Activated CD4-positive, alpha-beta T cell treated with anti-CD3 and anti-CD28 coated beads, Interleukin-2, amount 10 ng/mL, durations not matched to agents 24 days and 14 days (primary cell): ENCODE measurements at regions not wholly inside any gene's neighbourhood (a gene's known extent, or its start where the extent isn't known, plus 50 kb on each side); places are given as distances from the start of the nearest gene placed in this dataset.
"Not testable (repeated sequence)": the region's sequence is repeated elsewhere in the genome, so short reads cannot be mapped to it uniquely, and the experiment has no call there.

Experiments
- DNase-seq: peaks from one replicate; pipeline ENCODE4 v3.0.0; 2022
- H3K27ac Mint-ChIP-seq: one replicate; pipeline ENCODE4 v1.8.0; 2022; ENCODE audit warnings: mild to moderate bottlenecking, mixed read lengths
- H3K27me3 Mint-ChIP-seq: one replicate; pipeline ENCODE4 v1.8.0; 2022; ENCODE audit warnings: mixed read lengths
- H3K36me3 Mint-ChIP-seq: one replicate; pipeline ENCODE4 v1.8.0; 2022; ENCODE audit warnings: low read depth, mild to moderate bottlenecking, mixed read lengths
- H3K4me1 Mint-ChIP-seq: one replicate; pipeline ENCODE4 v1.8.0; 2021; ENCODE audit warnings: mixed read lengths
- H3K4me3 Mint-ChIP-seq: one replicate; pipeline ENCODE4 v1.8.0; 2022; ENCODE audit warnings: mild to moderate bottlenecking, moderate library complexity, mixed read lengths
- H3K9me3 Mint-ChIP-seq: one replicate; pipeline ENCODE4 v1.8.0; 2021; ENCODE audit warnings: mixed read lengths
- intact Hi-C: fragments of 100-400 bp; cut with micrococcal nuclease; formaldehyde crosslinking; loops from one replicate; pipeline ENCODE4 v1.15.1; 2023

DNA sequence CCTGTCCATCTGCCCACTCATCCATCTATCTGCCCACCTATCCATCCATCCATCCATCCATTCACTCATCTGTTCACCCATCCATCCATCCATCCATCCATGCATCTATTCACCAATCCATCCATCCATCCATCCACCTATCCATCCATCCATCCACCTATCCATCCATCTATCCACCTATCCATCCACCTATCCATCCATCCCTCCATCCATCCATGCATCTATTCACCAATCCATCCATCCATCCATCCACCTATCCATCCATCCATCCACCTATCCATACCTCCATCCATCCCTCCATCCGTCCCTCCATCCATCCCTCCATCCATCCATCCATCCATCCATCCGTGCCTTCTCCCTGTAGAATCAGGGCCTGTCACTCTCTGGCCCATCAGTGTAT, 341.9 kb upstream of the CDH5 start:
- intact Hi-C loops, H3K4me1 Mint-ChIP-seq, H3K27me3 Mint-ChIP-seq, H3K36me3 Mint-ChIP-seq, H3K27ac Mint-ChIP-seq, H3K4me3 Mint-ChIP-seq, DNase-seq: not testable (repeated sequence)
- peaks cover 12% of the 10 kb centered on the region for H3K9me3 Mint-ChIP-seq

DNA sequence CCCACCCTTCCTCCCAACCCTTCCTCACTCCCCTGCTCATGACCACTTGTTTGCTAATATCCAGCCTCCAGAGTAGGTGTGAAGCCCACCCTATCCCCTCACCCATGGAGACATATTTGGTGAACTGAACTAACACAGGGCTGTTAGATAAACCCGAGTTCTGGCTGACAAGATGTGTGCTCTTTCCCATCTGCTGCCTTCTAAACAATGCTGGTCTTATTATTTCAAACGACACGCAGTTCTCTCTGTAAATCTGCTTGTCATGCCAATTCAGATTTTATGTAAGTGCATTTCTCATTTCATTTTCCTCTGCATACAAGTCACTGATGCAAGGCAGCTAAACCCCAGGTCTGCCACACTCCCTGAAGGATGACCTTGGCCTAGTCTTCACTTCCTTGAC, 343.0 kb upstream of the CDH5 start:
- no peak overlapping the region for H3K4me3 Mint-ChIP-seq
- DNase-seq: no peak
- no peaks in the 10 kb centered on the region for H3K36me3 Mint-ChIP-seq
- no peaks in the 10 kb centered on the region for H3K4me1 Mint-ChIP-seq
- H3K9me3 Mint-ChIP-seq: peaks cover 12% of the 10 kb centered on the region
- no peak overlapping the region for H3K27ac Mint-ChIP-seq
- H3K27me3 Mint-ChIP-seq: no peaks in the 10 kb centered on the region
- intact Hi-C loops: no loop called here

DNA sequence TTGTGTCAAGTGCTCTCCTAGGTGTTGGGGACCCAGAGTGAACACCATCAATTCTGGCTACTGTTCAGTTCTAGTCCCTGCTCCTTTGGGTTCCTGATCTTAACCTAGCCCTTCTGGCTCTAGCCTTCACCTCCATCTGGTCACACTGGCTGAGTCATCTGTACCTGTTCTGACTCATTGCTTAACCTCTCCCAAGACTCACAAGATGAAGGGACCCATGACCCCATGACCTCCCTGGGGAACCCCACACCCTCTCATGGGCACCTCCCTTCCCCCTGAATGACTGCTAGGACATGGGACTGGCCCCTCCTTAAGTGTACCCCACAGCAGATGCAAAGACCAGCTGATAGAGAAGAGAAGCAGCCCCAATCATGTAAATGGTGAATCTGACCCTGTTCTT, 345.8 kb upstream of the CDH5 start:
- H3K4me1 Mint-ChIP-seq: no peaks in the 10 kb centered on the region
- no peaks in the 10 kb centered on the region for H3K27me3 Mint-ChIP-seq
- H3K27ac Mint-ChIP-seq: no peak overlapping the region
- H3K36me3 Mint-ChIP-seq: no peaks in the 10 kb centered on the region
- no peak for DNase-seq
- peaks cover 12% of the 10 kb centered on the region for H3K9me3 Mint-ChIP-seq
- no peak overlapping the region for H3K4me3 Mint-ChIP-seq
- intact Hi-C loops: no loop called here

DNA sequence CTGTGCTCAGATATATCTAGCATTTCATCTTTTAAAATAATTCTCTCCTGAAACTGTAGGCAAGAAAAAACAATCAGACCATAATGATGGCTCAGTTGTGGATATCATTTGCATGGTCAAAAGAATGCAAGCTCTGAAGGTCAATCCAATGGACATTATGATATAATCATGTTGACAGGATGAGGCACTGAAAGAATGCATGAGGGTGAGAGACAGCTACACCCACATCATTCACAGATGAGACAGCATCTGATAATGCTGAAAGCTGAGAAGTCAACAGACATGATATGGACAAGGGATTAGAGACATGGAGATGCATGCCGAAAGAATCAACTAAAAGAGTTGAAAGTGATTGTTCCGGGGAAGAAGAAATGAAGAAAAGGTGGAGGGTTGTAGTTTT, 346.4 kb upstream of the CDH5 start:
- H3K36me3 Mint-ChIP-seq: no peaks in the 10 kb centered on the region
- no peak for DNase-seq
- H3K4me3 Mint-ChIP-seq: no peak overlapping the region
- no peaks in the 10 kb centered on the region for H3K27me3 Mint-ChIP-seq
- H3K4me1 Mint-ChIP-seq: no peaks in the 10 kb centered on the region
- peaks cover 11% of the 10 kb centered on the region for H3K9me3 Mint-ChIP-seq
- no peak overlapping the region for H3K27ac Mint-ChIP-seq
- intact Hi-C loops: no loop called here

DNA sequence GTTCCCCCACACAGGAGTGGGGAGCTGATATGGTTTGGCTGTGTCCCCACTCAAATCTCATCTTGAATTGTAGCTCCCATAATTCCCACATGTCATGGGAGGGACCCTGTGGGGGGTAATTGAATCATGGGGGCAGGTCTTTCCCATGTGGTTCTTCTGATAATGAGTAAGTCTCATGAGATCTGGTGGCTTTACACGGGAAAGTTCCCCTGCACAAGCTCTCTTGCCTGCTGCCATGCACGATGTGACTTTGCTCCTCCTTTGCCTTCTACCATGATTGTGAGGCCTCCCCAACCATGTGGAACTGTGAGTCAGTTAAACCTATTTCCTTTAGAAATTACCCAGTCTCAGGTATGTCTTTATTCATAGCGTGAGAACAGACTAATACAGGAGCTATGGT, 347.0 kb upstream of the CDH5 start:
- H3K27me3 Mint-ChIP-seq, H3K9me3 Mint-ChIP-seq, DNase-seq, H3K4me1 Mint-ChIP-seq, H3K36me3 Mint-ChIP-seq, H3K27ac Mint-ChIP-seq, H3K4me3 Mint-ChIP-seq, intact Hi-C loops: not testable (repeated sequence)

DNA sequence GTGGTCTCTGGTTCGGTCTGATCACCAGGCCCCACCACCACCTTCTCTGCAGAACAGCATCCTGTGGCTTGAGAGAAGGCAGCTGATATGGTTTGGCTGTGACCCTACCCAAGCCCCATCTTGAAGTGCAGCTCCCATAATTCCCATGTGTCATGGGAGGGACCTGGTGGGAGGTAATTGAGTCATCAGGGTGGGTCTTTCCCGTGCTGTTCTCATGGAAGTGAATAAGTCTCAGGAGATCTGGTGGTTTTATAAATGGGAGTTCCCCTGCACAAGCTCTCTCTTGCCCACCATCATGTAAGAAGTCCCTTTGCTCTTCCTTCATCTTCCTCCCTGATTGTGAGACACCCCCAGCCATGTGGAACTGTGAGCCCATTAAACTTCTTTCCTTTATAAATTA, 352.3 kb upstream of the CDH5 start:
- no peak overlapping the region for H3K4me3 Mint-ChIP-seq
- intact Hi-C loops: no loop called here

DNA sequence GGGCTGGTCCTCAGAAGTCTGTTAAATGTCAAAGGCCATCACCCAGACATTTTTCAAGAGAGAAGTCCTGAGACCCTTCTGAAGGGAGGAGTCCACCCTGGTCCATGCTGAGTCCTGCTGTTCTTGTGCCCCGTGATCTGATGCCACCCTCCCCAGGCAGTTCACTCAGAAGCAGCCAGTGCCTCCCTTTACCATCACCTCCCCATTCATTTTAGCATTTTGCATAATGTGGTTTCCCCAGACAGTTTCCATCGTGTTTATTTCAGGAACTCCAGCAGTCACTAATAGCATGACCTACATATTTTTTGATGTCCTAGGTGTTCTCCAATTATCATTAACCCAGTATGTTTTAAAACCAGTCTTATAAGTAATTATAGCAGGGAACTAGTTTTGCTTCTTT, 353.0 kb upstream of the CDH5 start:
- no peaks in the 10 kb centered on the region for H3K4me1 Mint-ChIP-seq
- H3K27me3 Mint-ChIP-seq: no peaks in the 10 kb centered on the region
- intact Hi-C loops: no loop called here
- no peaks in the 10 kb centered on the region for H3K36me3 Mint-ChIP-seq
- no peak for DNase-seq
- H3K9me3 Mint-ChIP-seq: no peaks in the 10 kb centered on the region
- H3K27ac Mint-ChIP-seq: no peak overlapping the region
- no peak overlapping the region for H3K4me3 Mint-ChIP-seq

More for the DNA sequence above, 352.3 kb upstream of the CDH5 start:
- Mint-ChIP-seq H3K27me3 (no peaks in the 10 kb centered on the region), H3K27ac (no peak overlapping the region), H3K36me3 (no peaks in the 10 kb centered on the region), H3K4me1 (no peaks in the 10 kb centered on the region), H3K9me3 (no peaks in the 10 kb centered on the region)
- no peak for DNase-seq

DNA sequence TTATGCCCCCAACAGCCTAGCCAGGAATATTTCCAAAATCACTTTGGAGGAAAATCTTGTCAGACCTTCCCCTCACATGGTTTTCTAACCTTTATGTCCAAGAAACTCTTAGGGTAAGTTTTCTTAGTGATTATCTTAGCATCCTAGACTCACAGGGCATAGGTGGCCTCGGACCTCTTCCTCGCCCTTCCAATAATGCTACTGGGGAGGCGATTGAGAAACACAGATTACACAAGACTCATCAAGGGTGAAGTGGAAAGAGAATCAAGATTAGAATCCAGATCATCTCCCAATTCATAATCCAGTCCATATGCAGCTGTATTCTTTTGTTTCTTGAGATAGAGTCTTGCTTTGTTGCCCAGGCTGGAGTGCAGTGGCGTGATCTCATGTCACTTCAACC, 358.4 kb upstream of the CDH5 start:
- intact Hi-C loops: no loop called here
- H3K4me1 Mint-ChIP-seq: no peaks in the 10 kb centered on the region
- H3K9me3 Mint-ChIP-seq: no peaks in the 10 kb centered on the region
- H3K27ac Mint-ChIP-seq: no peak overlapping the region
- H3K27me3 Mint-ChIP-seq: no peaks in the 10 kb centered on the region
- H3K36me3 Mint-ChIP-seq: no peaks in the 10 kb centered on the region
- no peak overlapping the region for H3K4me3 Mint-ChIP-seq
- DNase-seq: no peak

DNA sequence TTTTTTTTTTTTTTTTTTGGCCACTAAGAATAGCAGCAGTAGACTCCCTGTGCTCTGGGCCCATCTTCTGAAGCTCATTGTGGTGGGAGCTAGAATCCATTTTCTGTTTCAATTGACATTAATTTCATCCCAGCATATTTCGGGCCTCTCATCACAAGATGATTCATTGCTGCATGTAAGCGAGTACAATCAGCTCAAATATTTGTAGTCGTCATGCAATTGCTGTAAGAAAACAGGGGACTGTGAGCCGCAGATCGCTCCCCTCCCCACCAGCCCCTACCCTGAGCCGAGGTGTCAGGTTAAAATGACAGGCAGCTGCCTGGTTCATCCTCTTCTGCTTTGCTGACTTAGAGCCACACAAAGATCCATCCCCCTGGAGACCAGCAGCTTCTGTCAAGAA, 358.8 kb upstream of the CDH5 start:
- intact Hi-C loops: no loop called here
- Mint-ChIP-seq H3K36me3 (no peaks in the 10 kb centered on the region), H3K27ac (no peak overlapping the region), H3K27me3 (no peaks in the 10 kb centered on the region), H3K4me1 (no peaks in the 10 kb centered on the region), H3K4me3 (no peak overlapping the region), H3K9me3 (no peaks in the 10 kb centered on the region)
- DNase-seq: no peak

DNA sequence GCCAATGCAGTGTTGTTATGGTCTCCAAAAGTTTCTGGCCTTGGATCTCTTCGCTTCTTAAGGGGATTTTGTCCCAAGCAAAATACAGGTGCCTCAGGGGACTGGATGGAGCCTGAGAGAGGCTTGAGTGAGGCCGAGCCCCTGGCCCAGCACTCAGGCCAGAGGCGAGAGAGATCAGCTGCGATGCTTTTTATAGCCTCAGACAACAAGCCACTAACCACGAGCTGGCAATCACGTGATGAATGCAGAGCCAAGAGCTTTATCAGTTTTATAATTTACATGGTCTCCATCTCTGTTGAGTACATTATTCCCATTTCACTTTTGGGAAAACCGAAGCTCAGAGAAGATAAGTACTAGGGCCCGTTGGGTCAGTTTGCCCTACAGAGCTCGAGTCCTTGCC, 360.0 kb upstream of the CDH5 start:
- Mint-ChIP-seq H3K4me3 (no peak overlapping the region), H3K27me3 (no peaks in the 10 kb centered on the region), H3K9me3 (no peaks in the 10 kb centered on the region), H3K36me3 (no peaks in the 10 kb centered on the region), H3K4me1 (no peaks in the 10 kb centered on the region), H3K27ac (no peak overlapping the region)
- no peak for DNase-seq
- intact Hi-C loops: no loop called here

DNA sequence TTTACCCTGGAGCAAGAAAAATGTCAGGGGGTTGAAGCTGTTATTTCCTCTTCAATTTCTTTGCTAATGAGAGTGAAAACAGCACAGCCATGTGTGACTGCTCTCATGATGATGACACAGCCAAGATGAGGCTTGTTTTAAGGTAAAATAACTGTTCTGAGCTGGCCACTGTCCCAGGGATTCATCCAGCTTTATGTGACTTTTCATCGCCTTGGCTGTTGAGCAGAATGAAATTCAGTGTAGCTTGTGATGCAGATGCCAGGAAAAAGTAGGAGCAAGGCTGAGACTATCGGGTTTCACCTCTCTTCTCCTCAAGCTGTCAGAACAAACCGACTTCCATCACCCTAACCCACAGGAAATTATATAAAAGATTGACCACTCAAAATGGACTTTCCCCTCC, 361.8 kb upstream of the CDH5 start:
- H3K27me3 Mint-ChIP-seq: no peaks in the 10 kb centered on the region
- no peak overlapping the region for H3K27ac Mint-ChIP-seq
- no peaks in the 10 kb centered on the region for H3K4me1 Mint-ChIP-seq
- H3K4me3 Mint-ChIP-seq: no peak overlapping the region
- no peaks in the 10 kb centered on the region for H3K36me3 Mint-ChIP-seq
- intact Hi-C loops: no loop called here
- H3K9me3 Mint-ChIP-seq: no peaks in the 10 kb centered on the region
- DNase-seq: no peak

DNA sequence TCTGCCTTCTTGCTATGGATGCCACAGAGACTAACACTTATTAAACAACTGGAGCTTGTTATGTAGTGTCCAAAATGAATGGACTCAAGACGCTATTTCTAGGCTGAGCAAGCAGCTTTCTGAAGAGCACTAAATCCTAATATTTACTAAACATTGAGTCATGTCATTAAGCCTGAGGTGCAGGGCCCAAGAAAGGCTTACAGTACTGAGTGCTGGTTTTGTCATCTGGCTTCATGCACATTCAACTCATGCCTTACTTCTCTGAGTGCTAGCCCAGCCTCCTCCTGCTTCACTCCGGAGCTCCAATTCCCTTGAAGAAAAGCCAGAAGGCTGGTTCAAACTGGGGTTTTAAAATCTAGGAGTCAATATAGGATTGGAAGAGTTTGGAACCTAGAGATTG, 363.3 kb upstream of the CDH5 start:
- Mint-ChIP-seq H3K4me3 (no peak overlapping the region), H3K9me3 (no peaks in the 10 kb centered on the region), H3K36me3 (no peaks in the 10 kb centered on the region), H3K27me3 (no peaks in the 10 kb centered on the region), H3K27ac (no peak overlapping the region), H3K4me1 (no peaks in the 10 kb centered on the region)
- no peak for DNase-seq
- intact Hi-C loops: no loop called here

DNA sequence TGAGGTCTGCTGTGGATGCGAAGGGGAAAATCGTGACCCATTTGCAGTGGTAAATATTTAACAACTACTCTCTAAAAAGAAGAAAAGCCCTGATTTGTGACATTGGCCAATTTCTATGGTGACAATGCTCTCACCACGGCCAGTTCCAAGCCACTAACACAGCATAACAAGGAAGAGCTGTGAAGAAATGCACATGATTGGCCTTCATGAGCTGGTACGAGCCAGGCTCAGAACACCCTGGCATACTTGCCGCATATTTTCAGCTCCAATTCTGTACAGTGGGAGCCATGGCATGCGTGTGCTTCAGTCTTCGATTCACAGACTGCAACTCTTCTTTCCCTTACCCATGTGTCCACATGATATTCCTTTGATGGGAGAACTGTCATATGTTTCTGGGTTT, 363.9 kb upstream of the CDH5 start:
- Mint-ChIP-seq H3K4me1 (no peaks in the 10 kb centered on the region), H3K4me3 (no peak overlapping the region), H3K9me3 (no peaks in the 10 kb centered on the region), H3K36me3 (no peaks in the 10 kb centered on the region), H3K27me3 (no peaks in the 10 kb centered on the region), H3K27ac (no peak overlapping the region)
- DNase-seq: no peak
- intact Hi-C loops: no loop called here

DNA sequence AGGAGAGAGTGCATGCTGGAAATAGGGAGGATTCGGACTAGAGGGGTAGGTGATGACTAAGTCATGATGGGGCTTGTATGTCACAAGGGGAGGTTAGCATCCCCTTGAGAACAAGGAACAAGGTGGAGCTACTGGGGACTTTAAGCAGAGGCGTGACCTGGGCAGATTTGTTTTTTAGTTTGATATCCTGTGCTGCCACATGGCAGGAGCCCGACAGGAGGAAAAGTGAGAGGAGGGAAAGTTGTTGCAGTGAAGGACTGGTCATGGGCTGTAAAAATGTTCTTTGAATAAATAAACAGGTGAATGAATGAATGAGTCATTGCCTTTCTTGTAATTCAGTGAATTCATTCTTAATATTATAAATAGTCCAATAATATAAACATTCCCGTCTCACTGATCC, 365.1 kb upstream of the CDH5 start:
- DNase-seq: no peak
- Mint-ChIP-seq H3K27me3 (no peaks in the 10 kb centered on the region), H3K4me1 (no peaks in the 10 kb centered on the region), H3K36me3 (no peaks in the 10 kb centered on the region), H3K9me3 (no peaks in the 10 kb centered on the region), H3K27ac (no peak overlapping the region), H3K4me3 (no peak overlapping the region)
- intact Hi-C loops: no loop called here

DNA sequence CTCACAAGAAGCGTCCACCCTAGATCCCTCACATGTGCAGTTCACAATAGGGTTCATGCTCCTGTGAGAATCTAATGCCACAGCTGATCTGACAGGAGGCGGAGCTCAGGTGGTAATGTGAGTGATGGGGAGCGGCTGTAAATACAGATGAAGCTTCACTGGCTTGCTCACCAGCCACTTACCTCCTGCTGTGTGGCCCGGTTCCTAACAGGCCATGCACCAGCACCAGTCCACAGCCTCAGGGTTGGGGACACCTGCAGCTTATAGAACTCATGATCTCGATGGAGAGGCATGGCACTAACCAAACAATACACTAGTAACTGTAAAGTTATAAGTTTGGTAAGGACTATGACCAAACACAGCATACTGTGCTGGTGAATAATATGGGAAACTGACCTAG, 368.0 kb upstream of the CDH5 start:
- H3K4me3 Mint-ChIP-seq: no peak overlapping the region
- H3K36me3 Mint-ChIP-seq: no peaks in the 10 kb centered on the region
- H3K9me3 Mint-ChIP-seq: no peaks in the 10 kb centered on the region
- DNase-seq: no peak
- H3K27ac Mint-ChIP-seq: no peak overlapping the region
- no peaks in the 10 kb centered on the region for H3K4me1 Mint-ChIP-seq
- H3K27me3 Mint-ChIP-seq: no peaks in the 10 kb centered on the region
- intact Hi-C loops: no loop called here

DNA sequence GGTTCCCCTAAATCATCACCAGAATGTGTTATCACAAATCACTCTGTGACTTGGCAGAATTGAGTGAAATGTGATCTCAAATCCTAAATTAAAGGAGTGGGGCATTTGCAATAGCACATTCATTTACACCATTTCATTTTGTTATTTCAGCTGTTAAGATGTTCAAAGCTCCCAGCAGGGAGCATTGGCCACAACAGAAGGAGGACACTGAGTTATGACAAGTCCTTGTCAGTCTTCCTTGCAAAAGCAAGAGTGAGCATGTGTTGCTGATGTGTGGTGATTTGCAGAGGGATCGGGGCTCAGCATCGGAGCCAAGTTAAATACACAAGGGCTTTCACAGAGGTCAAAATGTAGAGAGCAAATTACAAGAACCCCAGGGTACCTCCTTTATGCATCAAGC, 372.2 kb upstream of the CDH5 start:
- Mint-ChIP-seq H3K27ac (no peak overlapping the region), H3K9me3 (no peaks in the 10 kb centered on the region)

More for the DNA sequence above, 372.2 kb upstream of the CDH5 start:
- H3K4me3 Mint-ChIP-seq: no peak overlapping the region
- no peak for DNase-seq
- H3K4me1 Mint-ChIP-seq: no peaks in the 10 kb centered on the region
- intact Hi-C loops: no loop called here
- no peaks in the 10 kb centered on the region for H3K36me3 Mint-ChIP-seq
- no peaks in the 10 kb centered on the region for H3K27me3 Mint-ChIP-seq
